H1 (cell line): ENCODE measurements at regions not wholly inside any gene's neighbourhood (a gene's known extent, or its start where the extent isn't known, plus 50 kb on each side); places are given as distances from the start of the nearest gene placed in this dataset.

Source experiments
- CTCF ChIP-seq, 3 experiments: IDR thresholded peaks; 1 replicate in 2 of 3; 2 replicates in 1 of 3; pipeline versions ENCODE4 v1.5.1 to v1.6.1; 2011; ENCODE audit warnings: low read length in 3 of 3, mild to moderate bottlenecking in 3 of 3, inconsistent platforms in 2 of 3, low read depth in 1 of 3, moderate library complexity in 1 of 3; ENCODE audit not compliant: insufficient read depth in 1 of 3; ENCODE audit errors: control extremely low read depth in 1 of 3
- EZH2 ChIP-seq: fragments of 200-600 bp; sonication (generic); IDR thresholded peaks from 2 replicates; pipeline ENCODE4 v1.7.1; 2012; ENCODE audit warnings: low read depth, mild to moderate bottlenecking, moderate library complexity, low read length, inconsistent platforms; ENCODE audit not compliant: severe bottlenecking
- MAX ChIP-seq: IDR thresholded peaks from 2 replicates; pipeline ENCODE4 v1.6.1; 2012; ENCODE audit warnings: inconsistent platforms
- POLR2AphosphoS5 ChIP-seq: IDR thresholded peaks from 2 replicates; pipeline ENCODE4 v1.6.1; 2011; ENCODE audit warnings: low read depth, low read length
- RAD21 ChIP-seq, 2 experiments: IDR thresholded peaks in 1 of 2; conservative IDR thresholded peaks in 1 of 2; 2 replicates each; pipeline ENCODE4 v1.6.1; 2011; ENCODE audit warnings: low read depth in 2 of 2, low read length in 2 of 2, improper control_type of control experiment in 1 of 2, inconsistent platforms in 1 of 2, mild to moderate bottlenecking in 1 of 2, moderate library complexity in 1 of 2
- SUZ12 ChIP-seq: fragments of 200-600 bp; sonication (generic); IDR thresholded peaks from 2 replicates; pipeline ENCODE4 v1.6.1; 2012; ENCODE audit warnings: mild to moderate bottlenecking, inconsistent platforms, low read length, moderate library complexity, mixed read lengths
- TCF12 ChIP-seq: IDR thresholded peaks from 2 replicates; pipeline ENCODE4 v1.6.1; 2011; ENCODE audit warnings: low read depth, mild to moderate bottlenecking, low read length

- TF ChIP-seq POLR2AphosphoS5: no peak
- no peak for TF ChIP-seq CTCF (IDR thresholded peaks at IDR 0.05; ENCODE audit: control extremely low read depth in 1 of 3, insufficient read depth in 1 of 3, low read depth in 1 of 3, low read length in 3 of 3)
- no peak for TF ChIP-seq EZH2
- no peak for TF ChIP-seq SUZ12
- TF ChIP-seq RAD21 (IDR thresholded peaks at IDR 0.05 in 1 of 2, conservative IDR thresholded peaks at IDR 0.05 in 1 of 2; ENCODE audit: low read depth in 2 of 2, low read length in 2 of 2): no peak
- TF ChIP-seq TCF12: no peak
- no peak for TF ChIP-seq MAX
Measured at GRCh38 chr2:7333189-7333765, 416.1 kb downstream of the RNF144A start.
